ENCODE measurements at regions not wholly inside any gene's neighbourhood (a gene's known extent, or its start where the extent isn't known, plus 50 kb on each side); places are given as distances from the start of the nearest gene placed in this dataset.

- no peaks in the 10 kb centered on the region for H3K27me3 ChIP-seq (replicated peaks in 1 of 7)
- DNase-seq: no peak
- intact Hi-C loops (cut with DNase I; ENCODE audit: low total_unique reads): no loop called here
- no peak overlapping the region for H3K27ac ChIP-seq
- WGBS, 5 donors: 46 to 68% (median 62%) methylated on average over 4 of the region's 4 CpGs
- H3K36me3 ChIP-seq: no peaks in the 10 kb centered on the region
- H3K4me3 ChIP-seq: no peak overlapping the region
- no peak for TF ChIP-seq CTCF (IDR thresholded peaks at IDR 0.05 in 8 of 11, conservative IDR thresholded peaks at IDR 0.05 in 3 of 11)
- no peak for TF ChIP-seq POLR2AphosphoS5 (IDR thresholded peaks at IDR 0.05)
- no peak for TF ChIP-seq POLR2A (IDR thresholded peaks at IDR 0.05)
- no peaks in the 10 kb centered on the region for H3K4me1 ChIP-seq
- H3K9me3 ChIP-seq: no peaks in the 10 kb centered on the region
Observed at GRCh38 chr21:16302851-16303282, 573.1 kb downstream of the USP25 start.

- 77 to 90% (median 86%) methylated on average over 6 of the region's 6 CpGs for WGBS, 5 donors
- Histone ChIP-seq H3K36me3 (no peaks in the 10 kb centered on the region), H3K9me3 (no peaks in the 10 kb centered on the region), H3K4me1 (no peaks in the 10 kb centered on the region), H3K27ac (no peak overlapping the region), H3K4me3 (no peak overlapping the region), H3K27me3 (replicated peaks in 1 of 7) (no peaks in the 10 kb centered on the region)
- no peak for TF ChIP-seq CTCF (IDR thresholded peaks at IDR 0.05 in 8 of 11, conservative IDR thresholded peaks at IDR 0.05 in 3 of 11)
- intact Hi-C loops (cut with DNase I; ENCODE audit: low total_unique reads): no loop called here
- DNase-seq: no peak
Observed at GRCh38 chr21:16304174-16305095, 574.7 kb downstream of the USP25 start.

GRCh38 chr21:16305686-16306085 lies 575.9 kb downstream of the USP25 start:
- DNase-seq: no peak
- H3K4me1 ChIP-seq: no peaks in the 10 kb centered on the region
- H3K9me3 ChIP-seq: no peaks in the 10 kb centered on the region
- intact Hi-C loops (cut with DNase I; ENCODE audit: low total_unique reads): no loop called here
- no peaks in the 10 kb centered on the region for H3K27me3 ChIP-seq (replicated peaks in 1 of 7)
- H3K36me3 ChIP-seq: no peaks in the 10 kb centered on the region
- 60 to 73% (median 65%) methylated on average over 6 of the region's 6 CpGs for WGBS, 5 donors
- TF ChIP-seq CTCF (IDR thresholded peaks at IDR 0.05 in 8 of 11, conservative IDR thresholded peaks at IDR 0.05 in 3 of 11): no peak
- TF ChIP-seq POLR2A (IDR thresholded peaks at IDR 0.05): no peak
- TF ChIP-seq POLR2AphosphoS5 (IDR thresholded peaks at IDR 0.05): no peak
- H3K27ac ChIP-seq: no peak overlapping the region
- H3K4me3 ChIP-seq: no peak overlapping the region

- TF ChIP-seq CTCF (IDR thresholded peaks at IDR 0.05 in 8 of 11, conservative IDR thresholded peaks at IDR 0.05 in 3 of 11) (no peak), POLR2AphosphoS5 (IDR thresholded peaks at IDR 0.05) (no peak), POLR2A (IDR thresholded peaks at IDR 0.05) (no peak)
- DNase-seq: no peak
- Histone ChIP-seq H3K4me1 (no peaks in the 10 kb centered on the region), H3K27me3 (replicated peaks in 1 of 7) (no peaks in the 10 kb centered on the region), H3K4me3 (no peak overlapping the region), H3K9me3 (no peaks in the 10 kb centered on the region), H3K27ac (no peak overlapping the region), H3K36me3 (no peaks in the 10 kb centered on the region)
- intact Hi-C loops (cut with DNase I; ENCODE audit: low total_unique reads): no loop called here
Observed at GRCh38 chr21:16307256-16307655, 577.5 kb downstream of the USP25 start.

Measured in spleen (tissue), 11 donors.